Retinal pigment epithelial cell (primary cell): ENCODE measurements at regions not wholly inside any gene's neighbourhood (a gene's known extent, or its start where the extent isn't known, plus 50 kb on each side); places are given as distances from the start of the nearest gene placed in this dataset.
"Not testable (repeated sequence)": the region's sequence is repeated elsewhere in the genome, so short reads cannot be mapped to it uniquely, and the experiment has no call there.

Experiments used
- DNase-seq: peaks from one replicate; pipeline ENCODE4 v3.0.0-alpha.2; 2010; ENCODE audit warnings: low read depth
- H3K4me3 ChIP-seq: 2 replicates; pipeline ENCODE4 v1.5.1; 2011; ENCODE audit warnings: mild to moderate bottlenecking, low read length, control low read depth, moderate library complexity
- CTCF ChIP-seq: conservative IDR thresholded peaks from 2 replicates; pipeline ENCODE4 v1.5.1; 2011; ENCODE audit warnings: low read depth, low read length, control low read depth, inconsistent platforms

- DNase-seq, result no peak
- H3K4me3 ChIP-seq, result no peak overlapping the region
- TF ChIP-seq CTCF, result no peak
Observed at GRCh38 chr1:173377266-173377665, 99.9 kb upstream of the PRDX6 start.

GRCh38 chr1:173383351-173383750 is 93.8 kb upstream of the PRDX6 start:
- TF ChIP-seq CTCF, result no peak
- no peak for DNase-seq
- H3K4me3 ChIP-seq, result no peak overlapping the region

GRCh38 chr1:173388352-173388751 is 88.8 kb upstream of the PRDX6 start:
- no peak overlapping the region for H3K4me3 ChIP-seq
- DNase-seq, result no peak
- TF ChIP-seq CTCF, result no peak

DNA sequence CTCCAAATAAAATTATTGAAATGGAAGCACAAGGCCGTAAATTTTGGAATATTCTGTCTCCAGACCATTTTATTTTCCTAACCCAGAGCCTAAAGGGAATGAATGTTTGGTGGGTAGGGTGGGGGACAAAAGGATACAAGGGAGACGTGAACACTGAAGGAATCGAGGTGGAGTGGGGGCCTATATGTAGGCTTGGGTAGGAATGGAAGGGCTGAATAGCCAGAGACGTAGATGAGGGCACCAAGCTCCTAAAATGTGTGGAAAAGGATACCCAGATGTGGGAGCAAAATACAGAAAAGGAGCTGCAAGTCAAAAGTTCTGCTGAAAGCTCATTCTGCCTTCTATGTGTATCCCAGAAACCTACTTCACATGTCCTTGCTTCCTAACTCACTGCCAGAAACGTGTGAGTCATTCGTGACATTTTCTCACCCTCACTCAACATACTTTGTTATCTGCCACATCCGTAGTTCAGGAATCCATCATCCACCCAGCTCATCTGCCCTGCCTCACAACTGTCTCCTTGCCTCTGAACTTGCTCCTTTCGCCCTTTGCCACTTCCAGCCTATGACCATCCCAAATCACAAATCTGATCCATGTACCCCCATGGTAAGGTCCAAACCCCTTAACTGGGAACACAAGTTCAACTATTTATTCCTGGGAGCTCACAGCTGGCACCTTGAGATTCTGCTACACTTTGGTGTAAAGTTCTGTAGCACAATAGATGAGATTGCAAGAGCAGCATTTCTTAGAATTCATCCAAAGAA is 84.1 kb upstream of the PRDX6 start:
- no peak for TF ChIP-seq CTCF
- H3K4me3 ChIP-seq, result no peak overlapping the region
- DNase-seq, result no peak

DNA sequence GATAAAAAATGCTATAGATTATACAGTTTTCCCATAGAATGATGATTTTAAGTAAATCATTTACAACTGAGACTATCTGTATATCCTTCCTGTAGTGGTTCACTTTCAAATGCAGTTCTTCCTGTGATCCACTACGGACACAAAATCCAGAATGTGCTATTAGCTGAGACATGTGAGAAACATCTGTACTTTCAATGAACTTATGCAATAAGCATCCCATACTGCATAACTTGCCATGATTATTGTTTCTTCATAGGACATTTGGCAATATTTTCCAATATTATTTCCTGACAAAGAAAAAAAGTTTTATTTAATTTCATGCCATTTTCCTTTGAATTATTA is 83.5 kb upstream of the PRDX6 start:
- TF ChIP-seq CTCF, result no peak
- no peak overlapping the region for H3K4me3 ChIP-seq
- no peak for DNase-seq

DNA sequence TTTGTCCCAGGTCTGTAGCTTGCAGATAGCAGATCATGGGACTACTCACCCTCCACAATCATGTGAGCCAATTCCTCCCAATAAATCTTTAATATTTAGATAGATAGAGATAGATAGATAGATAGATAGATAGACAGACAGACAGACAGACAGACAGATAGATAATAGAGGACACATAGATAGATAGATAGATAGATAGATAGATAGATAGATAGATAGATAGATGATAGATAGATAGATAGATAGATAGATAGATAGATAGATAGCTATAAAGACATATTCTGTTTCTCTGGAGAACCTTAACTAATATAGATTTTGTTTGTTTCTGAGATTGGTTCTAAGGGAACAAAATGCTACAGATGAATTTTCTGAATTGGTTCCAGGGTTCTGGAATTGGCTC is 82.3 kb upstream of the PRDX6 start:
- H3K4me3 ChIP-seq, DNase-seq: not testable (repeated sequence)

DNA sequence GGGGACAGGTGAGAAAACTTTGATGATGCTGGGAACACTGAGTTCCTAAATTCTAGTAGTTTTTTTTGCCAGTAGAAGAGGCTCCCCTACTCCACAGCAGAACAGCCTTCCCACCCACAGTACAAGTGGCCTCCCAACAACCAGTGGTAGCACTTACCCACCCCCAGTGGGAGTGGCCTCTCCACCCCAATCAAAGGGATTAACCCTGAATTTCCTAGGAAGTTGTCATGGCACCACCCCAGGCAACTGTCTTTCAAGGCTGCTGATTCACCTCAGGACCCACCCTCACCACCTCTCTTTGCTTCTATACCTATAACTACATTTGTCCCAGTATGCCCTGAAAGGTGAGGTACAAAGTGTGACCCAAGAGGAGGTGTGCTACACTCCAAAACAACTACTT is 81.4 kb upstream of the PRDX6 start:
- no peak for TF ChIP-seq CTCF
- no peak for DNase-seq
- no peak overlapping the region for H3K4me3 ChIP-seq
